Erythroblast (primary cell): ENCODE measurements at regions not wholly inside any gene's neighbourhood (a gene's known extent, or its start where the extent isn't known, plus 50 kb on each side); places are given as distances from the start of the nearest gene placed in this dataset.

Source experiments
- GATA1 ChIP-seq: IDR thresholded peaks from 2 replicates; pipeline ENCODE4 v1.6.1; 2011; ENCODE audit warnings: low read depth, mild to moderate bottlenecking, control low read depth, low read length, moderate library complexity
- POLR2A ChIP-seq: IDR thresholded peaks from 2 replicates; pipeline ENCODE4 v1.6.1; 2011; ENCODE audit warnings: mild to moderate bottlenecking, low read length

DNA sequence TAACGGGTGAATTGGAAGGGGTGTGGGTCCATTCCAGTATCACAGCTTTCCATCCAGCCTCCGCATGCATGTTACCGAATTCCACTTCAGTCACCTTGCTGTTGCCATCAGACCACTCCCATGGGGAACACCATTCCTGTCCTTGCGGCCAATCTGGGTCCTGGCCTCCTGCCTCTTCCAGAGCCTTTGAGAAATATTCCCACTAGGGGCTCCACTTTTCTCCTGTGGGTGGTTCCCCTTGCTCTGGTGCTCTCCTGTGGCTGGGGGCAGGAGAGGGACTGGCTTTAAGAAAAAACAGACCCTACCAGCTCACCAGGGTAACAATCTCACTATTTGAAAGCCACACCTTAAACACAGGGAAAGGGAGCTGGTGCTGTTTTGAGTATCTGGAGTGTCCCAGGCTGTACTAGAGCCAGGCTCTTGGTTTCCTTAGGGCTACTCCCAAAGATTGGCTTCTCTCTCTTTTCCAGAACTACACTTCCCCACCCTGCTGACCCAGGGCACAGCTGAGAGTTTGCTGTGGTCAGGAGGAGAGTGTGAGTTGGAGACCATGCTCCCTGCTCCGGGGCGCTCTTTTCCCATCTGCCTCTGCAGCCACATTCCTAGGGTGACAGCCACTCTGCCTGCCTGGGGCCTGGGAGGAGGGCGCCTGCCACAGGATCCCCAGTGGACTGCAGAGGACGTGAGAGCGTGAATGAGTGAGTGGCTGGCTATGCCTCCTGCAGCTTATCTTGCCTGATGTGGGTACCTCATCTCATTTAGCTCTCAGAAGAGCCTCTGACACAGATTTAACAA, 460.8 kb upstream of the HS6ST1 start:
- TF ChIP-seq POLR2A: no peak
- no peak for TF ChIP-seq GATA1
